ENCODE measurements at regions not wholly inside any gene's neighbourhood (a gene's known extent, or its start where the extent isn't known, plus 50 kb on each side); places are given as distances from the start of the nearest gene placed in this dataset.

DNA sequence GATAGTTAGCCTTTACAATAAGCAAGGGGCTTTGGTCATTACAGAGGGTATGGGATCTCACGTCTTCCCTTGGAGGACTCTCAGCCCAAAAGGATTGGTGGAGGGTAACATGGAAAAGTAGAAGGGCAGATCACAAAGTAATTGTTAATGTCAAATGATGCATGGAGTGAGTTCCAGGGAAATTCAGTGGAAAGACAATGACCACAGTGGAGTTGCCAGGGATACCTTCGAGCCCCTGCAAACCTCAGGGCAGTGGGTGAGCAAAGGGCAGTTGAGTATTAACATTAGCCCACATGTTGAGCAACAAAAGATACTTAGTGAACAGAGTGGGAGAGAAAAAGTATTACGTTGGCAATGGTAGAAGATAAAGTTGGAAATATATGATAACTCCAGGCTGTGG lies 593.4 kb upstream of the NR2F2 start:
- ATAC-seq (no peak), FAIRE-seq (no peak), DNase-seq (ENCODE audit: low spot score) (no peak)
- Histone ChIP-seq H3K4me2 (ENCODE audit: low read depth, low read length) (no peak overlapping the region), H3K9ac (ENCODE audit: insufficient read depth, low read depth, low read length) (no peak overlapping the region), H3K79me2 (ENCODE audit: insufficient read depth, low read length) (no peaks in the 10 kb centered on the region), H3K27me3 (ENCODE audit: control insufficient read depth in 1 of 2, insufficient read depth in 2 of 2, low read length in 2 of 2) (no peaks in the 10 kb centered on the region), H3K4me3 (replicated peaks in 1 of 3; ENCODE audit: insufficient read depth in 1 of 3, low read depth in 2 of 3, low read length in 3 of 3) (no peak overlapping the region), H3K27ac (ENCODE audit: extremely low read length, insufficient read depth, low read length) (no peak overlapping the region), H4K20me1 (ENCODE audit: insufficient read depth, low read length) (no peaks in the 10 kb centered on the region), H2AFZ (ENCODE audit: low read length) (no peak overlapping the region), H3K4me1 (ENCODE audit: insufficient read depth, low read length) (no peaks in the 10 kb centered on the region), H3K9me3 (ENCODE audit: low read length) (peaks cover 65% of the 10 kb centered on the region), H3K36me3 (replicated peaks in 1 of 2; ENCODE audit: control insufficient read depth in 1 of 2, insufficient read depth in 2 of 2, low read length in 2 of 2) (no peaks in the 10 kb centered on the region)
- BruUV-seq (replicated peaks): no TSS peak
- intact Hi-C loops (cut with micrococcal nuclease; ENCODE audit: unreplicated experiment) (no loop called here), in situ Hi-C loops (cut with HindIII; ENCODE audit: extremely low pct_ligation_motif_present, low pct_unique_long_range_greater_than_20kb) (no loop called here)
- no peak for TF ChIP-seq ZNF850 (CRISPR knock-in tag; conservative IDR thresholded peaks at IDR 0.05)
- TF ChIP-seq ZNF761 (CRISPR knock-in tag; conservative IDR thresholded peaks at IDR 0.05): no peak
- no peak for TF ChIP-seq ZNF253 (CRISPR knock-in tag; IDR thresholded peaks at IDR 0.05; ENCODE audit: borderline replicate concordance)
- TF ChIP-seq AGO2 (optimal IDR thresholded peaks at IDR 0.05; ENCODE audit: low read depth, low read length): no peak
- TF ChIP-seq CREM (IDR thresholded peaks at IDR 0.05): no peak
- TF ChIP-seq CREM (CRISPR knock-in tag; IDR thresholded peaks at IDR 0.05): no peak
- TF ChIP-seq, protein P1, sequence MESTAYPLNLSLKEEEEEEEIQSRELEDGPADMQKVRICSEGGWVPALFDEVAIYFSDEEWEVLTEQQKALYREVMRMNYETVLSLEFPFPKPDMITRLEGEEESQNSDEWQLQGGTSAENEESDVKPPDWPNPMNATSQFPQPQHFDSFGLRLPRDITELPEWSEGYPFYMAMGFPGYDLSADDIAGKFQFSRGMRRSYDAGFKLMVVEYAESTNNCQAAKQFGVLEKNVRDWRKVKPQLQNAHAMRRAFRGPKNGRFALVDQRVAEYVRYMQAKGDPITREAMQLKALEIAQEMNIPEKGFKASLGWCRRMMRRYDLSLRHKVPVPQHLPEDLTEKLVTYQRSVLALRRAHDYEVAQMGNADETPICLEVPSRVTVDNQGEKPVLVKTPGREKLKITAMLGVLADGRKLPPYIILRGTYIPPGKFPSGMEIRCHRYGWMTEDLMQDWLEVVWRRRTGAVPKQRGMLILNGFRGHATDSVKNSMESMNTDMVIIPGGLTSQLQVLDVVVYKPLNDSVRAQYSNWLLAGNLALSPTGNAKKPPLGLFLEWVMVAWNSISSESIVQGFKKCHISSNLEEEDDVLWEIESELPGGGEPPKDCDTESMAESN (CRISPR knock-in tag; conservative IDR thresholded peaks at IDR 0.05): no peak
- ChIA-PET POLR2A (no interaction called here), CTCF (ENCODE audit: low intra/inter-chr PET ratio, low total read pairs) (no interaction called here)
- WGBS (ENCODE audit: low lambda C conversion rate): 3% methylated on average over 3 of the region's 3 CpGs

- ATAC-seq: no peak
- H3K79me2 ChIP-seq (ENCODE audit: insufficient read depth, low read length): no peaks in the 10 kb centered on the region
- H3K4me3 ChIP-seq (replicated peaks in 1 of 3; ENCODE audit: insufficient read depth in 1 of 3, low read depth in 2 of 3, low read length in 3 of 3): no peak overlapping the region
- intact Hi-C loops (cut with micrococcal nuclease; ENCODE audit: unreplicated experiment) (no loop called here), in situ Hi-C loops (cut with HindIII; ENCODE audit: extremely low pct_ligation_motif_present, low pct_unique_long_range_greater_than_20kb) (no loop called here)
- no peak for DNase-seq (ENCODE audit: low spot score)
- no peaks in the 10 kb centered on the region for H4K20me1 ChIP-seq (ENCODE audit: insufficient read depth, low read length)
- no peaks in the 10 kb centered on the region for H3K4me1 ChIP-seq (ENCODE audit: insufficient read depth, low read length)
- POLR2A ChIA-PET: no interaction called here
- no peak overlapping the region for H2AFZ ChIP-seq (ENCODE audit: low read length)
- 0% methylated on average over 5 of the region's 5 CpGs for WGBS (ENCODE audit: low lambda C conversion rate)
- no peak overlapping the region for H3K27ac ChIP-seq (ENCODE audit: extremely low read length, insufficient read depth, low read length)
- no peaks in the 10 kb centered on the region for H3K27me3 ChIP-seq (ENCODE audit: control insufficient read depth in 1 of 2, insufficient read depth in 2 of 2, low read length in 2 of 2)
- H3K4me2 ChIP-seq (ENCODE audit: low read depth, low read length): no peak overlapping the region
- no TSS peak for BruUV-seq (replicated peaks)
- no peak overlapping the region for H3K9ac ChIP-seq (ENCODE audit: insufficient read depth, low read depth, low read length)
- no peak for FAIRE-seq
- H3K9me3 ChIP-seq (ENCODE audit: low read length): peaks cover 53% of the 10 kb centered on the region
- no peaks in the 10 kb centered on the region for H3K36me3 ChIP-seq (replicated peaks in 1 of 2; ENCODE audit: control insufficient read depth in 1 of 2, insufficient read depth in 2 of 2, low read length in 2 of 2)
- CTCF ChIA-PET (ENCODE audit: low intra/inter-chr PET ratio, low total read pairs): no interaction called here
- TF ChIP-seq RFX1 (IDR thresholded peaks at IDR 0.05): no peak
- TF ChIP-seq MBNL3 (CRISPR knock-in tag; conservative IDR thresholded peaks at IDR 0.05): no peak
- TF ChIP-seq ZNF383 (CRISPR knock-in tag; IDR thresholded peaks at IDR 0.05; ENCODE audit: borderline replicate concordance): no peak
- TF ChIP-seq ZNF274 (CRISPR knock-in tag; IDR thresholded peaks at IDR 0.05): no peak
- no peak for TF ChIP-seq CCDC6 (CRISPR knock-in tag; IDR thresholded peaks at IDR 0.05)
- TF ChIP-seq FUBP1 (CRISPR knock-in tag; IDR thresholded peaks at IDR 0.05; ENCODE audit: borderline replicate concordance): no peak
- no peak for TF ChIP-seq ZNF605 (CRISPR knock-in tag; IDR thresholded peaks at IDR 0.05)
- no peak for TF ChIP-seq PCBP2 (optimal IDR thresholded peaks at IDR 0.05; ENCODE audit: low read depth, low read length, poor library complexity, severe bottlenecking)
- TF ChIP-seq IRF1 (CRISPR knock-in tag; IDR thresholded peaks at IDR 0.05; ENCODE audit: low read depth): no peak
- TF ChIP-seq SIN3B (IDR thresholded peaks at IDR 0.05; ENCODE audit: low read length): no peak
- no peak for TF ChIP-seq FOXJ3 (CRISPR knock-in tag; IDR thresholded peaks at IDR 0.05; ENCODE audit: borderline replicate concordance)
Observed at GRCh38 chr15:95739131-95739530, 591.4 kb upstream of the NR2F2 start.
